GM21619 (cell line): ENCODE measurements at regions not wholly inside any gene's neighbourhood (a gene's known extent, or its start where the extent isn't known, plus 50 kb on each side); places are given as distances from the start of the nearest gene placed in this dataset.

Source experiments
- ATAC-seq: cut with Tn5 transposase; IDR thresholded peaks from one replicate; pipeline ENCODE4 v1.9.1; 2021; ENCODE audit not compliant: unreplicated experiment

GRCh38 chr20:40189621-40190020 is 499.4 kb downstream of the MAFB start:
- no peak for ATAC-seq

- ATAC-seq, result no peak
Measured at GRCh38 chr20:40188319-40188718, 500.7 kb downstream of the MAFB start.

GRCh38 chr20:40186826-40187225 is 502.2 kb downstream of the MAFB start:
- no peak for ATAC-seq

- ATAC-seq, result no peak
Measured at GRCh38 chr20:40181676-40182075, 507.4 kb downstream of the MAFB start.

- no peak for ATAC-seq
Measured at GRCh38 chr20:40176098-40176841, 512.8 kb downstream of the MAFB start.

- ATAC-seq, result no peak
Measured at GRCh38 chr20:40175296-40175695, 513.7 kb downstream of the MAFB start.

GRCh38 chr20:40173872-40174271 is 515.2 kb downstream of the MAFB start:
- no peak for ATAC-seq

GRCh38 chr20:40168981-40169620 is 519.9 kb downstream of the MAFB start:
- no peak for ATAC-seq

GRCh38 chr20:40161391-40161790 is 527.6 kb downstream of the MAFB start:
- no peak for ATAC-seq

- no peak for ATAC-seq
Measured at GRCh38 chr20:40160097-40160550, 528.9 kb downstream of the MAFB start.

GRCh38 chr20:40159276-40159675 is 529.8 kb downstream of the MAFB start:
- ATAC-seq, result no peak

- peak; percentile 94 for ATAC-seq
Measured at GRCh38 chr20:40156600-40157317, 532.3 kb downstream of the MAFB start.

GRCh38 chr20:40154514-40154913 is 534.5 kb downstream of the MAFB start:
- ATAC-seq, result no peak

GRCh38 chr20:40148886-40149285 is 540.1 kb downstream of the MAFB start:
- ATAC-seq, result no peak

GRCh38 chr20:40146071-40146470 is 543.0 kb downstream of the MAFB start:
- ATAC-seq, result no peak

GRCh38 chr20:40144581-40144980 is 544.5 kb downstream of the MAFB start:
- ATAC-seq, result no peak

- ATAC-seq, result no peak
Measured at GRCh38 chr20:40134176-40134575, 554.9 kb downstream of the MAFB start.

- no peak for ATAC-seq
Measured at GRCh38 chr20:40120827-40121226, 568.2 kb downstream of the MAFB start.

GRCh38 chr20:40111282-40111681 is 577.8 kb downstream of the MAFB start:
- ATAC-seq, result no peak

GRCh38 chr20:40110311-40110831 is 578.7 kb downstream of the MAFB start:
- no peak for ATAC-seq

GRCh38 chr20:40109136-40109535 is 579.9 kb downstream of the MAFB start:
- no peak for ATAC-seq

- ATAC-seq, result no peak
Measured at GRCh38 chr20:40108321-40108720, 580.7 kb downstream of the MAFB start.
